K562 (cell line): ENCODE measurements at regions not wholly inside any gene's neighbourhood (a gene's known extent, or its start where the extent isn't known, plus 50 kb on each side); places are given as distances from the start of the nearest gene placed in this dataset.

Source experiments
- ATAC-seq: fragments of 200-7000 bp; cut with Tn5 transposase; 3 replicates; pipeline ENCODE4 v1.9.1; 2020; ENCODE audit warnings: moderate library complexity
- BruUV-seq: library from RNA; stranded (reverse); fragments of 400-500 nt; replicated peaks from 2 replicates; lab custom pipeline; 2021; lab: Mats Ljungman, UMichigan
- CTCF ChIA-PET: fragments of 300-600 bp; formaldehyde crosslinking; extraction: SDS; loops from one replicate; lab custom pipeline; 2021; ENCODE audit warnings: low intra/inter-chr PET ratio; lab: Yijun Ruan, JAX
- POLR2A ChIA-PET: fragments of 300-600, 350-650 bp; sonication (Branson Sonifier 250); formaldehyde crosslinking; extraction: SDS; loops from one replicate; lab custom pipeline; 2021; ENCODE audit warnings: antibody characterized with exemption, inconsistent platforms; lab: Yijun Ruan, JAX
- DNase-seq, 4 experiments: peaks; one replicate each; pipeline versions ENCODE4 v3.0.0 to v3.0.0-alpha.2; 2011 to 2018; ENCODE audit warnings: low spot score in 3 of 4, mixed read lengths in 3 of 4; ENCODE audit errors: extremely low read depth in 1 of 4
- FAIRE-seq: peaks from 2 replicates; lab custom pipeline; 2011; peaks lifted over from hg19 to GRCh38; lab: Jason Lieb, UNC
- H2AFZ ChIP-seq: 2 replicates; pipeline ENCODE4 v1.6.0; 2011; ENCODE audit warnings: low read depth, low read length, control low read depth, inconsistent platforms
- H3K27ac ChIP-seq: fragments of 200-600 bp; 3 replicates; pipeline ENCODE4 v1.8.0; 2011; ENCODE audit warnings: low read depth, mild to moderate bottlenecking, control low read depth, inconsistent platforms, low read length, moderate library complexity, mixed read lengths; ENCODE audit errors: extremely low read depth
- H3K27me3 ChIP-seq, 2 experiments: fragments of 300-600 bp in 1 of 2; 2 replicates in 1 of 2; 3 replicates in 1 of 2; pipeline versions ENCODE4 v1.6.0 to v1.8.0; 2011; ENCODE audit warnings: inconsistent platforms in 2 of 2, low read length in 2 of 2, mild to moderate bottlenecking in 1 of 2, mixed read lengths in 1 of 2, moderate library complexity in 1 of 2; ENCODE audit not compliant: control insufficient read depth in 2 of 2, insufficient read depth in 2 of 2
- H3K36me3 ChIP-seq: fragments of 300-600 bp; 3 replicates; pipeline ENCODE4 v1.8.0; 2011; ENCODE audit warnings: mild to moderate bottlenecking, low read length, inconsistent platforms; ENCODE audit not compliant: control insufficient read depth, insufficient read depth
- H3K4me1 ChIP-seq, 2 experiments: fragments of 200-600 bp in 1 of 2; replicated peaks in 1 of 2; 2 replicates in 1 of 2; 3 replicates in 1 of 2; pipeline versions ENCODE4 v1.5.1 to v1.8.0; 2011; ENCODE audit warnings: inconsistent platforms in 2 of 2, low read length in 2 of 2, mild to moderate bottlenecking in 1 of 2, mixed read lengths in 1 of 2, moderate library complexity in 1 of 2; ENCODE audit not compliant: control insufficient read depth in 2 of 2, insufficient read depth in 2 of 2
- H3K4me2 ChIP-seq: 2 replicates; pipeline ENCODE4 v1.6.1; 2011; ENCODE audit warnings: low read length, control low read depth, inconsistent platforms, mixed read lengths; ENCODE audit not compliant: insufficient read depth
- H3K4me3 ChIP-seq: fragments of 200-600 bp; sonication (generic), shearing (Covaris generic); 2 replicates; pipeline ENCODE4 v1.5.1; 2016; ENCODE audit warnings: control low read depth, inconsistent platforms
- H3K79me2 ChIP-seq: fragments of 200-600 bp; 3 replicates; pipeline ENCODE4 v1.8.0; 2011; ENCODE audit warnings: low read length, inconsistent platforms; ENCODE audit not compliant: control insufficient read depth, insufficient read depth
- H3K9ac ChIP-seq, 2 experiments: 2 replicates each; pipeline versions ENCODE4 v1.6.0 to v1.6.1; 2011; ENCODE audit warnings: low read depth in 2 of 2, low read length in 2 of 2, control low read depth in 1 of 2, inconsistent platforms in 1 of 2, mild to moderate bottlenecking in 1 of 2, mixed read lengths in 1 of 2; ENCODE audit not compliant: insufficient read depth in 1 of 2
- H3K9me1 ChIP-seq: one replicate; pipeline ENCODE4 v1.6.0; 2011; ENCODE audit warnings: inconsistent platforms, mild to moderate bottlenecking, low read length, moderate library complexity; ENCODE audit not compliant: control insufficient read depth, insufficient read depth
- H3K9me3 ChIP-seq: replicated peaks from 2 replicates; pipeline ENCODE4 v1.5.1; 2011; ENCODE audit warnings: low read depth, low read length, inconsistent platforms; ENCODE audit not compliant: control insufficient read depth, insufficient read depth
- H4K20me1 ChIP-seq: replicated peaks from 2 replicates; pipeline ENCODE4 v1.6.1; 2011; ENCODE audit warnings: low read length, inconsistent platforms, mixed read lengths; ENCODE audit not compliant: control insufficient read depth, insufficient read depth
- EGR1 ChIP-seq: fragments of 450-650 bp; conservative IDR thresholded peaks from 2 replicates; pipeline ENCODE4 v1.6.1; 2017; ENCODE audit warnings: mild to moderate bottlenecking
- KAT7 ChIP-seq: sonication (generic); formaldehyde crosslinking; IDR thresholded peaks from 2 replicates; pipeline ENCODE4 v1.8.0; 2022; ENCODE audit warnings: missing genetic modification reagents, mild to moderate bottlenecking, borderline replicate concordance
- LARP7 ChIP-seq: fragments of 450-650 bp; IDR thresholded peaks from 2 replicates; pipeline ENCODE4 v1.6.1; 2016
- PHB ChIP-seq: fragments of 250-450 bp; sonication (Bioruptor Pico); IDR thresholded peaks from 2 replicates; pipeline ENCODE4 v1.5.0; 2021
- SPI1 ChIP-seq: IDR thresholded peaks from 2 replicates; pipeline ENCODE4 v1.6.1; 2011; ENCODE audit warnings: low read depth, low read length, control low read depth, borderline replicate concordance
- TRIM28 ChIP-seq: fragments of 450-650 bp; IDR thresholded peaks from 2 replicates; pipeline ENCODE4 v1.6.1; 2017
- ZNF165 ChIP-seq: fragments of 250-450 bp; sonication (Bioruptor Pico); IDR thresholded peaks from 2 replicates; pipeline ENCODE4 v1.4.0; 2020; ENCODE audit warnings: borderline replicate concordance
- WGBS: fragments of 100-300 bp; shearing (Covaris generic); methylation state at CpG from one replicate; pipeline ENCODE4 v1.1.6; 2016; ENCODE audit warnings: low coverage, mixed read lengths; ENCODE audit not compliant: insufficient coverage; ENCODE audit errors: missing lambda C conversion rate; 5-methylcytosine and 5-hydroxymethylcytosine counted together
- in situ Hi-C: fragments of 300-500 bp; cut with MboI; formaldehyde crosslinking; loops from 4 replicates; pipeline ENCODE4 v1.15.0; 2018; ENCODE audit warnings: inconsistent platforms, mixed read lengths
- intact Hi-C: fragments of 100-400 bp; cut with micrococcal nuclease; formaldehyde crosslinking; loops from 2 replicates; pipeline ENCODE4 v1.14.2; 2022
- TF ChIP-seq, protein P1 (sequence below): IDR thresholded peaks from 2 replicates; pipeline ENCODE4 v1.6.1; 2012; ENCODE audit warnings: low read depth, low read length, improper control_type of control experiment, borderline replicate concordance

DNA sequence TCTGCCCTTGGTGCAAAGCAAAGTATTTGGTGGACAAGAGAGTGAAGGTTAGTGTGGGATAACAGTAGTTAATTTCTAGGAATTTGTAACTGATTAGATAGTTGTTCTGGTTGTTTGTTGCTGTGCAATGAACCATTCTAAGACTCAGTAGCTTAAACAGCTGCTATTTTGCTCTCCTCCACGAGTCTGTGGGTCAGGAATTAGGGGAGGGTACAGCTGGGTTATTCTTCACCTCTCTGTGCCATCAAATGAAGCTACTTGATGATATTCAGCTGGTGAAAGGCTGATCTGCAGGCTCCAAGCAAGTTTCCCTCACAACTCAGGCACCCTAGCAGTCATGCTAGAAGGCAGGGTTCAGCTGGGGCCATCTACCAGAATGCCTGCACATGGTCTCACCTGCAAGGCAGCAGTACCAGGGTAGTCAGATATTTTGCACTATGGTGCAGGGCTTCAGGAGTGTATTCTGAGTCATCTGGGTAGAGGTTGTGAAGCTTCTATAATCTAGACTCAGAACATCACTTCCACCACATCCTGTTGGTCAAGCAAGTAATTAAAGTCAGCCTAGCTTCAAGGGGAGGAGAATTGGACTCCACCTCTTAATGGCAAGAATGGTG, 159.5 kb upstream of the SLC28A3 start:
- Histone ChIP-seq H3K4me1 (no peaks in the 10 kb centered on the region), H4K20me1 (no peaks in the 10 kb centered on the region), H3K36me3 (no peaks in the 10 kb centered on the region), H3K27ac (no peak overlapping the region), H3K9me3 (no peaks in the 10 kb centered on the region), H3K9me1 (no peaks in the 10 kb centered on the region), H3K79me2 (no peaks in the 10 kb centered on the region), H3K9ac (no peak overlapping the region), H2AFZ (no peak overlapping the region), H3K4me2 (no peak overlapping the region), H3K27me3 (no peaks in the 10 kb centered on the region), H3K4me3 (no peak overlapping the region)
- CTCF ChIA-PET = no interaction called here
- POLR2A ChIA-PET = interaction anchor here (0.7 kb wide), 1 partner anchor 10 kb away, joined by 3 read pairs; no protein-coding TSS in a partner anchor
- intact Hi-C loops (no loop called here), in situ Hi-C loops (no loop called here)
- ATAC-seq = no peak
- no TSS peak for BruUV-seq
- 0% methylated on average over 1 of the region's 1 CpG for WGBS
- DNase-seq = no peak
- no peak for TF ChIP-seq PHB (CRISPR knock-in tag)
- no peak for TF ChIP-seq SPI1
- TF ChIP-seq, protein P1, sequence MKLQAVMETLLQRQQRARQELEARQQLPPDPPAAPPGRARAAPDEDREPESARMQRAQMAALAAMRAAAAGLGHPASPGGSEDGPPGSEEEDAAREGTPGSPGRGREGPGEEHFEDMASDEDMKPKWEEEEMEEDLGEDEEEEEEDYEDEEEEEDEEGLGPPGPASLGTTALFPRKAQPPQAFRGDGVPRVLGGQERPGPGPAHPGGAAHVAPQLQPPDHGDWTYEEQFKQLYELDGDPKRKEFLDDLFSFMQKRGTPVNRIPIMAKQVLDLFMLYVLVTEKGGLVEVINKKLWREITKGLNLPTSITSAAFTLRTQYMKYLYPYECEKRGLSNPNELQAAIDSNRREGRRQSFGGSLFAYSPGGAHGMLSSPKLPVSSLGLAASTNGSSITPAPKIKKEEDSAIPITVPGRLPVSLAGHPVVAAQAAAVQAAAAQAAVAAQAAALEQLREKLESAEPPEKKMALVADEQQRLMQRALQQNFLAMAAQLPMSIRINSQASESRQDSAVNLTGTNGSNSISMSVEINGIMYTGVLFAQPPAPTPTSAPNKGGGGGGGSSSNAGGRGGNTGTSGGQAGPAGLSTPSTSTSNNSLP = no peak
- no peak for TF ChIP-seq ZNF165 (CRISPR knock-in tag)
- TF ChIP-seq LARP7 = no peak
- no peak for TF ChIP-seq TRIM28
- no peak for TF ChIP-seq EGR1
- TF ChIP-seq KAT7 (CRISPR knock-in tag) = no peak
- FAIRE-seq = no peak
